ENCODE measurements at regions not wholly inside any gene's neighbourhood (a gene's known extent, or its start where the extent isn't known, plus 50 kb on each side); places are given as distances from the start of the nearest gene placed in this dataset.

DNA sequence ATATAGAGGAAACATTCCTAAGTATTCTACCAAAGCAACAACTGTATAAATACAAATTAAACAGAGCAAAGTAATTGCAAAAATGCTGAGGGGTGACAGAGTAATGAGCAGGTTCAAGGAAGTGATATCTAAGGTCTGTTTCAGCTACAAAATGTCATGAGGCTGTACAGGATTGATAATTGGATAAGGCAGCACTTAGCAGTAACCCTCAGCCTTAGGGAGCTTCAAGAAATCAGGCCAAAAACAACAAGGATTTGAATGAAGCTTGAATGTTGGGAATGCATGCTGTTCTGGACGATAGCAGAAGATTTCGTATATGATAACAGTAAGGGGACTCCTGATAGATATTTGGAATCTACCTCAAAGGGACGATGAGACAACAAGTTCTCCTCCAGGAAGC lies 142.0 kb upstream of the MMADHC start:
- TF ChIP-seq, protein P1, sequence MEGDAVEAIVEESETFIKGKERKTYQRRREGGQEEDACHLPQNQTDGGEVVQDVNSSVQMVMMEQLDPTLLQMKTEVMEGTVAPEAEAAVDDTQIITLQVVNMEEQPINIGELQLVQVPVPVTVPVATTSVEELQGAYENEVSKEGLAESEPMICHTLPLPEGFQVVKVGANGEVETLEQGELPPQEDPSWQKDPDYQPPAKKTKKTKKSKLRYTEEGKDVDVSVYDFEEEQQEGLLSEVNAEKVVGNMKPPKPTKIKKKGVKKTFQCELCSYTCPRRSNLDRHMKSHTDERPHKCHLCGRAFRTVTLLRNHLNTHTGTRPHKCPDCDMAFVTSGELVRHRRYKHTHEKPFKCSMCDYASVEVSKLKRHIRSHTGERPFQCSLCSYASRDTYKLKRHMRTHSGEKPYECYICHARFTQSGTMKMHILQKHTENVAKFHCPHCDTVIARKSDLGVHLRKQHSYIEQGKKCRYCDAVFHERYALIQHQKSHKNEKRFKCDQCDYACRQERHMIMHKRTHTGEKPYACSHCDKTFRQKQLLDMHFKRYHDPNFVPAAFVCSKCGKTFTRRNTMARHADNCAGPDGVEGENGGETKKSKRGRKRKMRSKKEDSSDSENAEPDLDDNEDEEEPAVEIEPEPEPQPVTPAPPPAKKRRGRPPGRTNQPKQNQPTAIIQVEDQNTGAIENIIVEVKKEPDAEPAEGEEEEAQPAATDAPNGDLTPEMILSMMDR (IDR thresholded peaks at IDR 0.05) = no peak
- no peak for TF ChIP-seq ZFX (IDR thresholded peaks at IDR 0.05; ENCODE audit: borderline replicate concordance)
